Smooth muscle cell (in vitro differentiated cells): ENCODE measurements at regions not wholly inside any gene's neighbourhood (a gene's known extent, or its start where the extent isn't known, plus 50 kb on each side); places are given as distances from the start of the nearest gene placed in this dataset.

ENCODE experiments used
- DNase-seq: peaks from one replicate; lab custom pipeline; 2025; ENCODE audit not compliant: unreplicated experiment; lab: John Stamatoyannopoulos, UW
- H2AFZ ChIP-seq: fragments of 200-600 bp; sonication (generic); 2 replicates; pipeline ENCODE4 v1.6.0; 2016; ENCODE audit warnings: antibody characterized with exemption, low read depth, mild to moderate bottlenecking
- H3F3A ChIP-seq: fragments of 200-600 bp; sonication (generic); 2 replicates; pipeline ENCODE4 v1.6.0; 2017; ENCODE audit warnings: antibody characterized with exemption, low read depth
- H3K27ac ChIP-seq: fragments of 200-600 bp; sonication (generic); 2 replicates; pipeline ENCODE4 v1.5.1; 2016; ENCODE audit warnings: low read depth, mild to moderate bottlenecking
- H3K27me3 ChIP-seq: fragments of 200-600 bp; sonication (generic); 2 replicates; pipeline ENCODE4 v1.6.1; 2016; ENCODE audit warnings: low read depth, mild to moderate bottlenecking
- H3K36me3 ChIP-seq: fragments of 200-600 bp; sonication (generic); 2 replicates; pipeline ENCODE4 v1.5.1; 2016; ENCODE audit warnings: low read depth
- H3K4me1 ChIP-seq: fragments of 200-600 bp; sonication (generic); 2 replicates; pipeline ENCODE4 v1.5.1; 2016; ENCODE audit warnings: low read depth
- H3K4me2 ChIP-seq: fragments of 200-600 bp; sonication (generic); 2 replicates; pipeline ENCODE4 v1.6.0; 2016; ENCODE audit warnings: mild to moderate bottlenecking
- H3K4me3 ChIP-seq: fragments of 200-600 bp; sonication (generic); 2 replicates; pipeline ENCODE4 v1.5.1; 2016; ENCODE audit warnings: mild to moderate bottlenecking
- H3K79me2 ChIP-seq: fragments of 200-600 bp; sonication (generic); 2 replicates; pipeline ENCODE4 v1.6.0; 2016; ENCODE audit warnings: low read depth, mild to moderate bottlenecking
- H3K9ac ChIP-seq: fragments of 200-600 bp; sonication (generic); 2 replicates; pipeline ENCODE4 v1.6.0; 2016; ENCODE audit warnings: low read depth
- H3K9me3 ChIP-seq: fragments of 200-600 bp; sonication (generic); replicated peaks from 2 replicates; pipeline ENCODE4 v1.5.1; 2016; ENCODE audit warnings: low read depth
- H4K20me1 ChIP-seq: fragments of 200-600 bp; sonication (generic); 2 replicates; pipeline ENCODE4 v1.6.0; 2016; ENCODE audit warnings: low read depth
- WGBS: methylation state at CpG from one replicate; pipeline ENCODE4 v1.1.7; 2016; ENCODE audit warnings: low lambda C conversion rate; 5-methylcytosine and 5-hydroxymethylcytosine counted together
- TF ChIP-seq, protein P1 (sequence below): fragments of 200-600 bp; sonication (generic); IDR thresholded peaks from 2 replicates; pipeline ENCODE4 v1.5.1; 2017; ENCODE audit warnings: borderline replicate concordance, mild to moderate bottlenecking, antibody characterized with exemption; ENCODE audit not compliant: insufficient read depth, poor library complexity, severe bottlenecking

DNA sequence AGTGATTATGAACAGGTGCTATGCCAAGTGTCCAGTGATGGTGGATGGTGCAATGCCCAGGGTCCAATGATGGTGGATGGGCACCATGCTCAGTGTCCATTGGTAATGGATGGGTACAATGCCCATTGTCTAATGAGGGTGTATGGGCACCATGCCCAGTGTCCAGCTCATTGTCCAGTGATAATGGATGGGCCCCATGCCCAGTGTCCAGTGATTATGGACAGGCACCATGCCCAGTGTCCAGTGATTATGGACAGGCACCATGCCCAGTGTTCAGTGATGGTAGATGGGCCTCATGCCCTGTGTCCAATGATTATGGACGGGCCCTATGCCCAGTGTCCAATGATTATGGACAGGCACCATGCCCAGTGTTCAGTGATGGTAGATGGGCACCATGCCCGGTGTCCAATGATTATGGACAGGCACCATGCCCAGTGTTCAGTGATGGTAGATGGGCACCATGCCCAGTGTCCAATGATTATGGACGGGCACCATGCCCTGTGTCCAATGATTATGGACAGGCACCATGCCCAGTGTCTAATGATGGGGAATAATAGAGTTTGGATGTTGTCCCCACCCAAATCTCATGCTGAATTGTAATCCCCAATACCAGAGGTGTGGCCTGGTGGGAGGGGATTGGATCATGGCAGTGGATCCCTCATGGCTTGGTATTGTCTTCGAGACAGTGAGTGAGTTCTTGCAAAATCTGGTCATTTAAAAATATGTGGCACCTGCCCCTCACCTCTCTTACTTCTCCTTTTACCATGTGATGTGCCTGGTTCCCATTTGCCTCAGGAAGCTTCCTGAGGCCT lies 87.8 kb downstream of the ANKRD10 start:
- Histone ChIP-seq H4K20me1 (no peaks in the 10 kb centered on the region), H3K36me3 (no peaks in the 10 kb centered on the region), H3K9ac (no peak overlapping the region), H3K79me2 (no peaks in the 10 kb centered on the region), H3K4me1 (no peaks in the 10 kb centered on the region), H2AFZ (no peak overlapping the region), H3K4me3 (no peak overlapping the region), H3K27ac (no peak overlapping the region), H3K9me3 (no peaks in the 10 kb centered on the region), H3K27me3 (no peaks in the 10 kb centered on the region), H3K4me2 (no peak overlapping the region), H3F3A (no peaks in the 10 kb centered on the region)
- 86% methylated on average over 4 of the region's 4 CpGs for WGBS
- DNase-seq, result no peak
- TF ChIP-seq, protein P1, sequence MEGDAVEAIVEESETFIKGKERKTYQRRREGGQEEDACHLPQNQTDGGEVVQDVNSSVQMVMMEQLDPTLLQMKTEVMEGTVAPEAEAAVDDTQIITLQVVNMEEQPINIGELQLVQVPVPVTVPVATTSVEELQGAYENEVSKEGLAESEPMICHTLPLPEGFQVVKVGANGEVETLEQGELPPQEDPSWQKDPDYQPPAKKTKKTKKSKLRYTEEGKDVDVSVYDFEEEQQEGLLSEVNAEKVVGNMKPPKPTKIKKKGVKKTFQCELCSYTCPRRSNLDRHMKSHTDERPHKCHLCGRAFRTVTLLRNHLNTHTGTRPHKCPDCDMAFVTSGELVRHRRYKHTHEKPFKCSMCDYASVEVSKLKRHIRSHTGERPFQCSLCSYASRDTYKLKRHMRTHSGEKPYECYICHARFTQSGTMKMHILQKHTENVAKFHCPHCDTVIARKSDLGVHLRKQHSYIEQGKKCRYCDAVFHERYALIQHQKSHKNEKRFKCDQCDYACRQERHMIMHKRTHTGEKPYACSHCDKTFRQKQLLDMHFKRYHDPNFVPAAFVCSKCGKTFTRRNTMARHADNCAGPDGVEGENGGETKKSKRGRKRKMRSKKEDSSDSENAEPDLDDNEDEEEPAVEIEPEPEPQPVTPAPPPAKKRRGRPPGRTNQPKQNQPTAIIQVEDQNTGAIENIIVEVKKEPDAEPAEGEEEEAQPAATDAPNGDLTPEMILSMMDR, result no peak
